H9 (cell line): ENCODE measurements at regions not wholly inside any gene's neighbourhood (a gene's known extent, or its start where the extent isn't known, plus 50 kb on each side); places are given as distances from the start of the nearest gene placed in this dataset.
A peak's percentile ranks its signal among the peaks of the same experiment; 100 is the strongest.

ENCODE experiments used
- DNase-seq: peaks from one replicate; pipeline ENCODE4 v3.0.0-alpha.2; 2017
- H2AFZ ChIP-seq: one replicate; pipeline ENCODE4 v1.6.1; 2013; ENCODE audit warnings: mild to moderate bottlenecking, low read length, control low read depth, moderate library complexity
- H2AK5ac ChIP-seq: 2 replicates; pipeline ENCODE4 v1.6.1; 2013; ENCODE audit warnings: low read length, control low read depth, mixed read lengths; ENCODE audit not compliant: insufficient read length
- H2BK120ac ChIP-seq: one replicate; pipeline ENCODE4 v1.6.1; 2013; ENCODE audit warnings: low read depth, mild to moderate bottlenecking, low read length, control low read depth, inconsistent platforms; ENCODE audit not compliant: poor library complexity, severe bottlenecking
- H2BK12ac ChIP-seq: 2 replicates; pipeline ENCODE4 v1.6.1; 2013; ENCODE audit warnings: low read length, control low read depth, mixed read lengths, low read depth; ENCODE audit not compliant: insufficient read length
- H2BK15ac ChIP-seq: 2 replicates; pipeline ENCODE4 v1.6.1; 2013; ENCODE audit warnings: low read depth, low read length, control low read depth
- H2BK20ac ChIP-seq: one replicate; pipeline ENCODE4 v1.6.1; 2013; ENCODE audit warnings: low read depth, mild to moderate bottlenecking, low read length, control low read depth, inconsistent platforms; ENCODE audit not compliant: poor library complexity, severe bottlenecking
- H2BK5ac ChIP-seq: 2 replicates; pipeline ENCODE4 v1.6.1; 2013; ENCODE audit warnings: low read length, control low read depth, mixed read lengths; ENCODE audit not compliant: insufficient read length
- H3K14ac ChIP-seq: 2 replicates; pipeline ENCODE4 v1.6.1; 2013; ENCODE audit warnings: low read length, control low read depth; ENCODE audit not compliant: insufficient read depth
- H3K18ac ChIP-seq: 2 replicates; pipeline ENCODE4 v1.6.1; 2013; ENCODE audit warnings: low read depth, mild to moderate bottlenecking, mixed read lengths, low read length, control low read depth; ENCODE audit not compliant: insufficient read length
- H3K23ac ChIP-seq: 2 replicates; pipeline ENCODE4 v1.6.1; 2013; ENCODE audit warnings: low read length, control low read depth, mixed read lengths, low read depth; ENCODE audit not compliant: insufficient read length
- H3K23me2 ChIP-seq: 2 replicates; pipeline ENCODE4 v1.6.1; 2013; ENCODE audit warnings: low read depth, mild to moderate bottlenecking, mixed read lengths, low read length, control low read depth; ENCODE audit not compliant: insufficient read length, poor library complexity, severe bottlenecking
- H3K27ac ChIP-seq: 2 replicates; pipeline ENCODE4 v1.5.1; 2013; ENCODE audit warnings: low read length, control low read depth, mixed read lengths, low read depth; ENCODE audit not compliant: insufficient read length
- H3K27me3 ChIP-seq: 2 replicates; pipeline ENCODE4 v1.6.1; 2013; ENCODE audit warnings: low read length, control low read depth, inconsistent platforms; ENCODE audit not compliant: insufficient read depth
- H3K4ac ChIP-seq: 2 replicates; pipeline ENCODE4 v1.6.1; 2013; ENCODE audit warnings: low read depth, mild to moderate bottlenecking, control low read depth, inconsistent platforms, low read length, moderate library complexity
- H3K4me1 ChIP-seq: 2 replicates; pipeline ENCODE4 v1.6.1; 2013; ENCODE audit warnings: low read length, control low read depth, inconsistent platforms; ENCODE audit not compliant: insufficient read depth
- H3K4me2 ChIP-seq: 2 replicates; pipeline ENCODE4 v1.6.1; 2013; ENCODE audit warnings: low read length, control low read depth, mixed read lengths; ENCODE audit not compliant: insufficient read length, insufficient read depth
- H3K56ac ChIP-seq: 2 replicates; pipeline ENCODE4 v1.6.1; 2013; ENCODE audit warnings: low read depth, mild to moderate bottlenecking, mixed read lengths, low read length, control low read depth; ENCODE audit not compliant: insufficient read length
- H3K79me1 ChIP-seq: 2 replicates; pipeline ENCODE4 v1.6.1; 2013; ENCODE audit warnings: low read depth, mild to moderate bottlenecking, moderate library complexity, low read length, control low read depth, inconsistent platforms; ENCODE audit not compliant: insufficient read depth, poor library complexity, severe bottlenecking
- H3K79me2 ChIP-seq: 2 replicates; pipeline ENCODE4 v1.6.1; 2013; ENCODE audit warnings: low read length, control low read depth, inconsistent platforms; ENCODE audit not compliant: insufficient read depth
- H3K9ac ChIP-seq: 2 replicates; pipeline ENCODE4 v1.6.1; 2013; ENCODE audit warnings: low read length, control low read depth, mixed read lengths; ENCODE audit not compliant: insufficient read length; ENCODE audit errors: extremely low read depth
- H3K9me3 ChIP-seq: one replicate; pipeline ENCODE4 v1.6.1; 2013; ENCODE audit warnings: low read depth, low read length, inconsistent platforms; ENCODE audit not compliant: control insufficient read depth
- H3T11ph ChIP-seq: one replicate; pipeline ENCODE4 v1.6.1; 2013; ENCODE audit warnings: mild to moderate bottlenecking, low read length, control low read depth, inconsistent platforms
- H4K20me1 ChIP-seq: one replicate; pipeline ENCODE4 v1.6.1; 2013; ENCODE audit not compliant: control insufficient read depth, insufficient read length, insufficient read depth
- H4K5ac ChIP-seq: 2 replicates; pipeline ENCODE4 v1.6.1; 2013; ENCODE audit warnings: low read depth, mild to moderate bottlenecking, mixed read lengths, low read length, control low read depth; ENCODE audit not compliant: insufficient read length
- H4K8ac ChIP-seq: replicated peaks from 2 replicates; pipeline ENCODE4 v1.6.1; 2013; ENCODE audit warnings: low read length, control low read depth, mixed read lengths, low read depth; ENCODE audit not compliant: insufficient read length
- H4K91ac ChIP-seq: 2 replicates; pipeline ENCODE4 v1.6.1; 2013; ENCODE audit warnings: low read depth, mild to moderate bottlenecking, moderate library complexity, mixed read lengths, low read length, control low read depth; ENCODE audit not compliant: insufficient read length
- H3K27ac Mint-ChIP-seq, 3 experiments: 2 replicates in 2 of 3; 3 replicates in 1 of 3; pipeline ENCODE4 v1.8.0; 2020 to 2021; ENCODE audit warnings: mixed read lengths in 3 of 3, mild to moderate bottlenecking in 1 of 3, moderate library complexity in 1 of 3
- H3K27me3 Mint-ChIP-seq: 2 replicates; pipeline ENCODE4 v1.8.0; 2021; ENCODE audit warnings: low read depth, mild to moderate bottlenecking, moderate library complexity, mixed read lengths
- H3K36me3 Mint-ChIP-seq, 3 experiments: 2 replicates in 2 of 3; 3 replicates in 1 of 3; pipeline ENCODE4 v1.8.0; 2020 to 2021; ENCODE audit warnings: low read depth in 3 of 3, mixed read lengths in 3 of 3; ENCODE audit not compliant: insufficient read depth in 1 of 3
- H3K4me1 Mint-ChIP-seq, 2 experiments: 2 replicates each; pipeline ENCODE4 v1.8.0; 2020; ENCODE audit warnings: mixed read lengths in 2 of 2
- H3K4me3 Mint-ChIP-seq, 2 experiments: 2 replicates in 1 of 2; 3 replicates in 1 of 2; pipeline ENCODE4 v1.8.0; 2020 to 2021; ENCODE audit warnings: mild to moderate bottlenecking in 2 of 2, mixed read lengths in 2 of 2, moderate library complexity in 1 of 2
- H3K9me3 Mint-ChIP-seq, 2 experiments: 2 replicates in 1 of 2; 3 replicates in 1 of 2; pipeline ENCODE4 v1.8.0; 2020; ENCODE audit warnings: mild to moderate bottlenecking in 2 of 2, mixed read lengths in 2 of 2, moderate library complexity in 1 of 2
- CTCF ChIP-seq: fragments of 200-600 bp; sonication (generic); conservative IDR thresholded peaks from 3 replicates; pipeline ENCODE4 v1.8.0; 2021; ENCODE audit warnings: antibody characterized with exemption, mild to moderate bottlenecking
- WGBS: extraction: QIAGEN DNeasy Blood & Tissue Kit; methylation state at CpG from one replicate; pipeline ENCODE4 v1.1.7; 2013; ENCODE audit warnings: missing lambda C conversion rate, low lambda C conversion rate, mixed read lengths; ENCODE audit not compliant: insufficient read length; ENCODE audit errors: extremely low coverage; 5-methylcytosine and 5-hydroxymethylcytosine counted together

- no peak overlapping the region for H4K5ac ChIP-seq
- peak overlapping the region in 1 of 3 experiments; percentile 81; a peak in 1 of 7 replicates for H3K27ac Mint-ChIP-seq
- H3K4ac ChIP-seq, result no peak overlapping the region
- H3T11ph ChIP-seq, result no peak overlapping the region
- H2BK20ac ChIP-seq, result no peak overlapping the region
- H3K23me2 ChIP-seq, result no peaks in the 10 kb centered on the region
- no peak overlapping the region for H3K56ac ChIP-seq
- peaks cover 0 to under 1% of the 10 kb centered on the region in 2 experiments; a peak in 2 of 5 replicates for H3K9me3 Mint-ChIP-seq
- no peak overlapping the region for H2BK120ac ChIP-seq
- no peak overlapping the region for H2AFZ ChIP-seq
- peaks cover 6 to 8% of the 10 kb centered on the region in 2 experiments for H3K4me1 Mint-ChIP-seq
- no peak overlapping the region for H3K9ac ChIP-seq
- no peak overlapping the region for H3K14ac ChIP-seq
- H3K79me2 ChIP-seq, result no peaks in the 10 kb centered on the region
- H3K18ac ChIP-seq, result no peak overlapping the region
- TF ChIP-seq CTCF, result no peak
- H4K8ac ChIP-seq, result no peak overlapping the region
- no peaks in the 10 kb centered on the region for H3K27me3 ChIP-seq
- no peaks in the 10 kb centered on the region for H3K9me3 ChIP-seq
- H3K4me3 Mint-ChIP-seq, result no peak overlapping the region
- DNase-seq, result no peak
- no peaks in the 10 kb centered on the region for H3K4me1 ChIP-seq
- no peak overlapping the region for H3K4me2 ChIP-seq
- no peak overlapping the region for H2BK12ac ChIP-seq
- H4K91ac ChIP-seq, result no peak overlapping the region
- no peaks in the 10 kb centered on the region; the same call in none of the 2 replicates for H3K27me3 Mint-ChIP-seq
- WGBS, result no CpG with 5 or more reads among the region's 2 CpGs
- H3K36me3 Mint-ChIP-seq, result peaks cover 0 to 7% (median 0%) of the 10 kb centered on the region in 3 experiments; a peak in 1 of 7 replicates
- H4K20me1 ChIP-seq, result no peaks in the 10 kb centered on the region
- no peaks in the 10 kb centered on the region for H3K79me1 ChIP-seq
- H2BK15ac ChIP-seq, result no peak overlapping the region
- H2AK5ac ChIP-seq, result no peak overlapping the region
- H2BK5ac ChIP-seq, result no peak overlapping the region
- H3K23ac ChIP-seq, result no peak overlapping the region
- H3K27ac ChIP-seq, result no peak overlapping the region
Measured at GRCh38 chr6:2594868-2595267, 155.9 kb downstream of the MYLK4 start.
